ENCODE measurements at regions not wholly inside any gene's neighbourhood (a gene's known extent, or its start where the extent isn't known, plus 50 kb on each side); places are given as distances from the start of the nearest gene placed in this dataset.
"Not testable (repeated sequence)": the region's sequence is repeated elsewhere in the genome, so short reads cannot be mapped to it uniquely, and the experiment has no call there.

- no peak for DNase-seq
Measured at GRCh38 chr18:67846422-67847098, 330.0 kb upstream of the DSEL start.

GRCh38 chr18:67845035-67845434 is 328.5 kb upstream of the DSEL start:
- DNase-seq = no peak

GRCh38 chr18:67840379-67840778 is 323.9 kb upstream of the DSEL start:
- DNase-seq = no peak

GRCh38 chr18:67818432-67818831 is 301.9 kb upstream of the DSEL start:
- DNase-seq = no peak

- no peak for DNase-seq
Measured at GRCh38 chr18:67815280-67815679, 298.8 kb upstream of the DSEL start.

- DNase-seq = no peak
Measured at GRCh38 chr18:67813380-67814028, 297.0 kb upstream of the DSEL start.

GRCh38 chr18:67805261-67805660 is 288.7 kb upstream of the DSEL start:
- no peak for DNase-seq

GRCh38 chr18:67794521-67794920 is 278.0 kb upstream of the DSEL start:
- DNase-seq = no peak

GRCh38 chr18:67790527-67790926 is 274.0 kb upstream of the DSEL start:
- no peak for DNase-seq

GRCh38 chr18:67789165-67789545 is 272.6 kb upstream of the DSEL start:
- no peak for DNase-seq

GRCh38 chr18:67788310-67789164 is 272.0 kb upstream of the DSEL start:
- DNase-seq = no peak

GRCh38 chr18:67783196-67783946 is 266.9 kb upstream of the DSEL start:
- DNase-seq = no peak

- DNase-seq = no peak
Measured at GRCh38 chr18:67778016-67778415, 261.5 kb upstream of the DSEL start.

GRCh38 chr18:67776929-67777328 is 260.4 kb upstream of the DSEL start:
- DNase-seq = no peak

- no peak for DNase-seq
Measured at GRCh38 chr18:67771271-67771670, 254.8 kb upstream of the DSEL start.

GRCh38 chr18:67770520-67770919 is 254.0 kb upstream of the DSEL start:
- DNase-seq = no peak

- no peak for DNase-seq
Measured at GRCh38 chr18:67766930-67767329, 250.4 kb upstream of the DSEL start.

- DNase-seq = not testable (repeated sequence)
Measured at GRCh38 chr18:67752211-67752610, 235.7 kb upstream of the DSEL start.

GRCh38 chr18:67742954-67743353 is 226.4 kb upstream of the DSEL start:
- no peak for DNase-seq

GRCh38 chr18:67742525-67742924 is 226.0 kb upstream of the DSEL start:
- no peak for DNase-seq

- no peak for DNase-seq
Measured at GRCh38 chr18:67735506-67735905, 219.0 kb upstream of the DSEL start.

GRCh38 chr18:67733088-67733487 is 216.6 kb upstream of the DSEL start:
- DNase-seq = no peak

- no peak for DNase-seq
Measured at GRCh38 chr18:67731851-67732250, 215.3 kb upstream of the DSEL start.
